Lower leg skin (tissue), 4 donors: ENCODE measurements at regions not wholly inside any gene's neighbourhood (a gene's known extent, or its start where the extent isn't known, plus 50 kb on each side); places are given as distances from the start of the nearest gene placed in this dataset.

ENCODE experiments used
- DNase-seq, 2 donors: peaks; one replicate each; pipeline ENCODE4 v3.0.0-alpha.2; 2019; ENCODE audit warnings: low spot score in 2 of 2
- H3K4me3 ChIP-seq: fragments of 200-600 bp; sonication (generic); 2 replicates; pipeline ENCODE4 v1.5.1; 2017; ENCODE audit warnings: mild to moderate bottlenecking, low read depth; ENCODE audit not compliant: poor library complexity, severe bottlenecking
- CTCF ChIP-seq, 3 donors: fragments of 450-650 bp; IDR thresholded peaks; one replicate each; pipeline ENCODE4 v1.5.1; 2016; ENCODE audit warnings: antibody characterized with exemption in 3 of 3, mild to moderate bottlenecking in 3 of 3, moderate library complexity in 2 of 3
- POLR2A ChIP-seq, 2 donors: fragments of 450-650 bp; IDR thresholded peaks; one replicate each; pipeline ENCODE4 v1.6.1; 2016 to 2017; ENCODE audit warnings: antibody characterized with exemption in 2 of 2, mild to moderate bottlenecking in 1 of 2, moderate library complexity in 1 of 2
- WGBS, 2 donors: methylation state at CpG; one replicate each; pipeline ENCODE4 v1.1.5; 2018; 5-methylcytosine and 5-hydroxymethylcytosine counted together
- intact Hi-C: fragments of 100-400 bp; cut with DNase I; formaldehyde crosslinking; loops from one replicate; pipeline ENCODE4 v1.15.0; 2023; ENCODE audit warnings: low total_unique reads

DNA sequence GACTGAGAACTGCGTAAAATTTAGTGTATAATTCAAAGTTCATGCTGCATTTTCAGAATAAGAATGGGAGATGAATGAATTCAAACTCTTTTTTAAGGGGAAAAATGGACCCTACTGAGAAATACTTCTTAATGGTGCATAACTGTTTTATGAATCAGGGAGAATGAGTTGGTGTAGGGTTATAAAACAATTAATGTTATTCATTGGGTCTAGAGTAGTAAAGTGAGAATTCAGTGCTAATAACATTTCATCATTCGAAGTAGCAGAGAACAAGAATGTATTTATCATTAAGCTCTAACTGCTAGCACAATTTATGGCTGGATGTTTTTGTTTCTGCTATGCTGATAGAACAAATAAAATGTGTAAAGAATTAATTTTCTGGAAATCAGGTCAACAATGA, 310.2 kb downstream of the SLITRK5 start:
- 71 to 77% methylated on average over 2 of the region's 2 CpGs for WGBS, 2 donors
- intact Hi-C loops, result no loop called here
- TF ChIP-seq CTCF (IDR thresholded peaks at IDR 0.05) (no peak), POLR2A (IDR thresholded peaks at IDR 0.05) (no peak)
- H3K4me3 ChIP-seq, result no peak overlapping the region
- DNase-seq, result no peak

GRCh38 chr13:87982400-87982799, 311.2 kb downstream of the SLITRK5 start:
- no peak for DNase-seq
- intact Hi-C loops, result no loop called here
- H3K4me3 ChIP-seq, result no peak overlapping the region
- TF ChIP-seq POLR2A (IDR thresholded peaks at IDR 0.05) (no peak), CTCF (IDR thresholded peaks at IDR 0.05) (no peak)

DNA sequence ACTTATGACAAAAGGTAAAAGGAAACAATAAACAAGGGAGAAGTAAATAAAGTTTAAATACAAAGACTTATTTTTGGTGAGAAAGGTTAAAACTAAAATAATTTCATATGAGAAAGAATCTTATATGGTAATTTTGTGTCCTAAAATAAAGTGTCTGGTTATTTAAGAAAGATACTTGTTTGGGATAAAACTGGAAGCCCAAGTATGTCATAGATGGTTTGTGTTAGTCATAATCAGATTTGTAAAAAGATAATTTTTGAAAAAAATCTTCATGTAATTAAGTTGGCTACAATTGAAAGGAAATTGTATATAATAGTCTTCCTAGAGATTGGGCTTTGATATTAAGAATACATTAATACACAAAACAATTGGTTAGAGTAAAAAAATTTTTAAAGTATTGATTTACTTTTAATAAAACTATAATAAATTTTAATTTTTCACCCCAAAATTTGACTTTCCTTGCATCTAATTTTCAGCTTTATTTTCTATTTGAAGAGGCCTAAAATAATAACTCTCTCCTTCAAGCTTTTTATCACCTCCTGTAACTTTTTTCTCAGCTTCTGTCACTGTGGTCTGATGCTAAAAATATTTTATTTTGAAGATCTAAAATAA, 315.6 kb downstream of the SLITRK5 start:
- intact Hi-C loops, result no loop called here
- TF ChIP-seq POLR2A (IDR thresholded peaks at IDR 0.05), result no peak
- no peak for TF ChIP-seq CTCF (IDR thresholded peaks at IDR 0.05)

DNA sequence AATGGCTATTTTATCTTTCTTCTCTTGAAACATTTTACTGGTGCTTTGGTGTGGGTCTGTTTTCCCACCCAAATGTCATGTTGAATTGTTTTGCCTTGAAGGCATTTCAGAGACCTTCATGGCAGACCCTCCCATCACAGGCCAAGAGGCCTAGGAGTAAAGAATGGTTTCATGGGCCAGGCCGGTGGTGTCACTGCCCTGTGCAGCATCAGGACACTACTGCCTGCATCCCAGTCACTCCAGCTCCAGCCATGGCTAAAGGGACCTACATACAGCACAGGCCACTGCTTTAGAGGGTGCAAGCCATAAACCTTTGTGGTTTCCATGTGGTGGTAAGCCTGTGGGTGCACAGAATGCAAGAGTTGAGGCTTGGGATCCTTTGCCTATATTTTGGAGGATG, 326.9 kb downstream of the SLITRK5 start:
- intact Hi-C loops, result no loop called here
- no peak overlapping the region for H3K4me3 ChIP-seq
- DNase-seq, result no peak
- WGBS, 2 donors, result 90 to 91% methylated on average over 1 of the region's 1 CpG
- TF ChIP-seq CTCF (IDR thresholded peaks at IDR 0.05), result no peak
- no peak for TF ChIP-seq POLR2A (IDR thresholded peaks at IDR 0.05)

More for the DNA sequence above, 315.6 kb downstream of the SLITRK5 start:
- no peak for DNase-seq
- no peak overlapping the region for H3K4me3 ChIP-seq

GRCh38 chr13:87999240-87999700, 328.1 kb downstream of the SLITRK5 start:
- WGBS, 2 donors, result 86 to 90% methylated on average over 1 of the region's 1 CpG
- no peak overlapping the region for H3K4me3 ChIP-seq
- DNase-seq, result no peak
- no peak for TF ChIP-seq POLR2A (IDR thresholded peaks at IDR 0.05)
- TF ChIP-seq CTCF (IDR thresholded peaks at IDR 0.05), result no peak
- intact Hi-C loops, result no loop called here

- H3K4me3 ChIP-seq, result no peak overlapping the region
- no peak for TF ChIP-seq CTCF (IDR thresholded peaks at IDR 0.05)
- TF ChIP-seq POLR2A (IDR thresholded peaks at IDR 0.05), result no peak
- intact Hi-C loops, result no loop called here
- WGBS, 2 donors, result 93 to 94% methylated on average over 1 of the region's 1 CpG
- DNase-seq, result no peak
Observed at GRCh38 chr13:87999788-88000187, 328.6 kb downstream of the SLITRK5 start.
